Skin of body (tissue), 1 donor: ENCODE measurements at regions not wholly inside any gene's neighbourhood (a gene's known extent, or its start where the extent isn't known, plus 50 kb on each side); places are given as distances from the start of the nearest gene placed in this dataset.
"Not testable (repeated sequence)": the region's sequence is repeated elsewhere in the genome, so short reads cannot be mapped to it uniquely, and the experiment has no call there.

ENCODE experiments used
- DNase-seq: peaks from one replicate; lab custom pipeline; 2025; lab: John Stamatoyannopoulos, UW

DNA sequence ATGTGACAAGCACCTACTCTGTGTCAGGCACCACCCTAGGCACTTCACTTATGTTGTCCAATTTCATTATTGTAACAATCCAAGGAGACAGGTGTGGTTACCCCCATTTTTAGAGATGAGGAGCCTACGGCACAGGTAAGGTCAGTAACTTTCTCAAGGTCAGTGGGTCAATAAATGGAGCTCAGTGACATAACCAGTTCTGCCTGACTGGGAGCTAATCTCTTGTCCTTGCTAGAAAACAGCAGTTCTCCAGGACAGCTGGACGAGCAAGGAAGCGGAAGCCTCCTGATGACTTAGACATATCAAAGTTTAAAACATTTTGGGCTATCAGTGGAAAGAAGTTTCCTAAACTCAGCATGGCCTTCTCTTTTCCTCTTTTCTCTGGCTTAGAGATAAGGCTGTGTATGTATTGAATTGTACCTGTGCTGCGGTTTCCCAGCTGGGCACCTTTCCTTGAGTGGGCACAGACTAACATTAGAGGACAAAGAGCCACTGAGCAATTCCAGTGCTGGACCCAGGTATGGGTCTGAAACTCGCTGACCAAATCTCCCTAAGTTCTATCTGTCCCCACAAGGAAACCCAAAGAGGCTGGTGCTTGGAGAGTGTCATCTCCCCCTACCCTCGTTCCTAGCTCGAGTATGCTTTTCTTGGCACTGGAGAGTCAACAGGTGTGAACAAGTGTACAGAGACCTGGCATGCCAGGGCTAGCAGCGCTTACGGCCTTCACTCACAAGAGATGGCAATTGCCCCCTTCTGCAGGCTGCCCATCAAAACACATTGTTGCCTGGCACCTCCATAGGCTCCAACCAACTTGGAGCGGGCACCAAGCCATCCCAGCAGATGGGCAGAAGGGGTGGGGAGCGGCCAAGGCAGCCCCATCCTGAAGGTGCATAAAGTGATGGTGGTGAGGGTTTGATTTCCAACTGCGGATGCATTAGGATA, 456.1 kb upstream of the PROX1 start:
- DNase-seq: no peak

DNA sequence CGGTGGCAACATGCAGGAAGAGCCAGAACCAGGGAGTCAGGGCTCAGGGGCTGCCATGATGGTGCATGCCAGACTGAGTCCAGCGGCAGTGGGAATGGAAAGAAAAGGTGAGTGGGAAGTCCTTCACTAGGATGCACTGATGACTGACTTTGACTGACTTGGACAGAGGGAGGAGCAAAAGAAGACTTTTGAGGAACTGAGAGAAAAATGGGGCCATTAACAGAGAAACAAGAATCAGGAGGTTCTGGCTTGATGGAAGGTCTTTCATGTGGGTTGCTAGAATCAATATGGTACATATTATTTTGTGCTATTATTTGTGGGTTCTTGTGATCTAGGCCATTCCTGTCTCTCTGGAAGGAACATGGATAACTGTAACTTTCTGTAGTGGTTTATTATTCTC, 454.6 kb upstream of the PROX1 start:
- no peak for DNase-seq

DNA sequence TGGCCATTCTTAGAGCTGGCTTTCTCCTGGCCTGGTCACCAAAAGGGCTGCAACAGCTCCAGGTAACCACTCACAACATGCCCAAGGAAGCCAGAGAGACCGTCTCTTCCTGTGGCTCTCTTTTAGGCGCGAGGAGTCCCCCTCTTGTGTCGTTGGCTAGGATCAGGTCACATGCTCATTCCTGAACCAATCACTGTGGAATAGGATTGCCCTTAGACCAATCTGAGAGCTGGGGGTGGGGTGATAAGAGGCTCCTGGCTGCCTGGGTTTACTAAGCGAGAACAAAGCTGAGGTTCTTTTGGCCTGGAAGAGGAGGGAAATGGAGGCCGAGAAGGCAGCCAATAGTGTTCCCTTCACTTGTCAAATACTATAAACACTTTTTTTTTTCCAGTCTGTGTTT, 452.1 kb upstream of the PROX1 start:
- no peak for DNase-seq

DNA sequence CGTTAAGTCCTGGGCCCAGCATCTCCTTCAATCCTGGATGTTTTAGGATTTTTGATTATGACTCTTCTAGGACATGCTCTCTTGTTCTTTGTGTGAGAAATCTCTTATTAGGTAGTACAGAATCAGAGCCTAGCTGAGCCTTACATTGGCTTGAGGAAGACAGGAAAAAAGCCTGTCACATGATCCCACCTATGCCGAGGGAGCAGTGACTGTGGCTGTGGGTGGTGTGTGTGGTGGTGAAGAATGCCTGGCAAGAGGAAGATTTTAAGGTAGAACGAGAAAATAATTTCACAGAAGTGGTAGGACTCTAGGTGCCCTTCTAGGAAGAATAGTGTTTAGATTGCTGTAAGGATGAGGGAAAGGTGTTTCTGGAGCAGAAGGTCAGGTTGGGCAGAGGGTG, 449.5 kb upstream of the PROX1 start:
- no peak for DNase-seq

DNA sequence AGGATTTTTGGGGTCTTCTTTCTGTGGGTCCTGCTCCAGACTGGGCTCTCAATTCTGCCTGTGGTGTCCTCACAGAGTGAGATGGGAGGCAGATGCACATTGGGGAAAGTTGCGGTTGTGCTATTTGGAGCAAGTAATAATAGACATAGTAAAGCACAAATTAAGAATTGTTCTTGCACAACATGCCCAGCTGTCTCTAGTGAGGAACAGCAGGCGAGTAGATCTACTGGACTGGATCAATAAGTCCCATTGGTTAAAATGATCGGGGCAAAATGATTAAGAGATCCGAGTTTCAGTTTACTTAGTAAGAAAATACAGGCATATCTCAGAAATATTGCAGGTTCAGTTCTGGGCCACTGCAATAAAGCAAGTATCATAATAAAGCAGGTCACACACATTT, 448.3 kb upstream of the PROX1 start:
- DNase-seq: no peak

DNA sequence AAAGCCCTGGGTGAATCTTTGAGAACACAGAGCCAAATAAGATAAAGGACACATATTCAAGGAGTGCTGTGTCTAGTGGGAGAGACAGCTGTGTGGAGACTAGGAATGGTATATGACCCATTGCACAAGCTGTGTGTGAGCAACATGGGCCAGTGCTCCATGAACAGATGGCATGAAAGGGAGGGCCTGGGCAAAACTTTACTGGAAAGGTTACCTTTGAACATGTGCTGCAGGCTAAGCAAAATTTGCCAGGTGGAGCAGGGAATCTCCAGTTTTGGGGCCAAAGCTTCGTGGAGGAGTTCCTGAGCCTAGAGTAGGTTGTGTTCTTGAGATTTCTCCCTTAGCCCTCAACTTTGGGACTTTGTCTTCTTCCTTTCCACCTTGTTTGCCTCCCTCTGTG, 446.1 kb upstream of the PROX1 start:
- DNase-seq: no peak

DNA sequence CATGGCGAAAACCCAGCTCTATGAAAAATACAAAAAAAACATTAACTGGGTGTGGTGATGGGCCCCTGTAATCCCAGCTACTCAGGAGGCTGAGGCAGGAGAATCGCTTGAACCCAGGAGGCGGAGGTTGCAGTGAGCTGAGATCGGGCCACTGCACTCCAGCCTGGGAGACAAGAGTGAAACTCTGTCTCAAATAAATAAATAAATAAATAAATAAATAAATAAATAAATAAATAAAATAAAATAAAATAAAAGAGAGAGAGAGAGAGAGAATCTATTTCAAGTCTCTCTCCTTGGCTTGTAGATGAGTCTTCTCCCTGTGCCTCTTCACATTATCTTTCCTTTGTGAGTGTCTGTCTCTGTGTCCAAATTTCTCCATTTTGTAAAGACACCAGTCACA, 442.6 kb upstream of the PROX1 start:
- not testable (repeated sequence) for DNase-seq

DNA sequence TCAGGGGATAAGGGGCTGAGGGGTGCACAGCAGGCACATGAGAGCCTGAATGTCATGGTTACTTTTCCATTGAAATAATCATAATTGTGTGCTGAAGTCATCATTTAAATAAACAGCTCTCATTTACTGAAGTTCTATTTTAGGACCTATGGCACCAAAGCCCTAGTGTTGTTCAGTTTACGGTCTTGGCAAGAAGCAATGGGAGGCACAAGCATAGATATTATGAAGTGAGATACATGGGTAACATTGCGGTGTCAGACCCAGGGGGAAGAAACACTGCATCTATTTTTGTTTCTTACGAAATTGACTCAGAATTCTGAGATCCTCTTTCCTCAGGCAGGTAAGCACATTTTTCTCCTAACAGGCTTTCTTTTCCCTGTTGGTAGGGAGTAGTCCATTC, 437.8 kb upstream of the PROX1 start:
- no peak for DNase-seq

DNA sequence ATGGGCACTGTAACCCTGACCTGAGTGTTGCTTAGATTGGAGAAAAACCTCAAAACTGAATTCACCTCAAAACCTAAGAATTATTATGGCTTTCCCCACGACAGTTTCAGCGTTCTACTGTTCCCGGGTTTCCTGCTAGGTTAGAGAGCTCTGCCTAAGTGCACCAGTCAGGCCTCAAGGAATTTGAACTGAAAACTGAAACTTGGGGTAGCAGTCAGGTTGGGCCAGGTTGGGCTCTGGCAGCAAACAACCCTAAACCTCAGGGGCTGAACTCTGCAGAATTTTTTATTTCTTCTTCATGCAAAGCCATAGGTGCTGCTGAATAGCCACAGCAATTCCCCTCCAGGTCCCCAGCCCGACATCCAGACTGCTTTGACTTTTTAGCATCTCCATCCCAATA, 437.0 kb upstream of the PROX1 start:
- no peak for DNase-seq

DNA sequence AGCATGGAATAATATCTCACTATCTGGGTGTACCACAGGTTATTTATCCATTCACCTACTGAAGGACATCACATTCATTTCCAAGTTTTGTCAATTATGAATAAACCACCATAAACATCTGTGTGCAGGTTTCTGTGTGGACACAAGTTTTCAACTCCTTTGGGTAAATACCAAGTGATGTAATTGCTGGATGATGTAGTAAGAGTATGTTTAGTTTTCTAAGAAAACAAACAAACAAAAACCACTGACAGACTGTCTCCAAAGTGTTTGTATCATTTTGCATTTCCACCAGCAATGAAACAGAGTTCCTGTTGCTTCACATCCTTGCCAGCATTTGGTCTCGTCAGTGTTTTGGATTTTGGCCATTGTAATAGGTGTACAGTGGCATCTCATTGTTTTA, 435.7 kb upstream of the PROX1 start:
- DNase-seq: no peak

DNA sequence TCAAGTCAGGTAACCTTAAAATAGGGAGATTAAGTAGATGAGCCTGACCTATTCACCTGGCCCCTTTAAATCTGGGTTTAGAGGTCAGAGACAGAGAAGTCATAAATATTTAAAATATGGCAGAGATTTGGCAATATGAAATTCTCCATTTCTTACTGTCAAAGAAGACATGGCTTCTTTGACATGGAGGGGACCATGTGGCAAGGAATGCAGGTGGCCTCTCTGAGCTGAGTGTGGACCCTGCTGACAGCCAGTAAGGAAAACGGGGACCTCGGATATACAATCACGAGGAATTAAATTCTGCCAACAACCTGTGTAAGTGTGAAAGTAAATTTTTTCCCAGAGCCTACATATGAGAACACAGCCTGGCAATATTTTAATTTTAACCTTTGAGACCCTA, 427.5 kb upstream of the PROX1 start:
- DNase-seq: no peak

DNA sequence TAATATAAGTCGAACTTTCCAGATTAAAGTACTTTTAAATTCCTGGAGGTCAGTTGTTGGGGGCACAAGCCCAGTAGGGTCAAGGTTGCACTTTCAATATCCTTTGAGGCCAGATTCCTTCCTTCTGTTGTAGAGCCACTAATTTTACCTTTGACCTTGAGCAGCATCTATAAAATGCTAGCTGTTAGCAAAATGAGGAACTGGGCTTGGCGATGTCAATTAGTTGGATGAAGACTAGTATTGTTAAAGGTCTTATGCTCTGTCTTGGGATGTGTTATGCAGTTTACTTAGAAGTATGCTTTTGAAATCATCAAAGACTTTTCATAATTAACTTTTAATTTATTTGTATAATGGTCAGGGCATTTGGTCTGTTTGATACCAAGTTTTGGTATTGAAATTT, 425.9 kb upstream of the PROX1 start:
- no peak for DNase-seq

DNA sequence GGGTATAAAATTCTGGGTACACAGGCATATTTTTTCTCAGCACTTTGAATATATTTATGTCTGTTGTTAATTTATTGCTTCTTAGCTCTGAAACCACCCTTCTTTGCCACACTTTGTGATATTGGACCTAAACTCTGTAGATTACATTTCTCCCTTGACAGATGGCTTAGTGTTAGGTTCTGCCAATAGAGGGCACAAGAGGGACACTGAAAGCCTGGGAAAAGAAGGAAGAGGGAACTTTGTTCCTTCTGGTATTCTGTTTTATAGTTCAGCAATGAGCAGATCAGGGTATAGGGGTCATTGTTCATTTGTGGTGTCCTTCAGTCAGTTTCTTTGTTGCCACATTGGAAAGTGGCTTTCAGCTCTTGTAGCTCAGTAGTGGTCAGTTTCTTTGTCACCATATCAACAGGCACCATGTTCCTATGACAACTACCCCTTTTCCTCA, 423.5 kb upstream of the PROX1 start:
- DNase-seq: no peak

DNA sequence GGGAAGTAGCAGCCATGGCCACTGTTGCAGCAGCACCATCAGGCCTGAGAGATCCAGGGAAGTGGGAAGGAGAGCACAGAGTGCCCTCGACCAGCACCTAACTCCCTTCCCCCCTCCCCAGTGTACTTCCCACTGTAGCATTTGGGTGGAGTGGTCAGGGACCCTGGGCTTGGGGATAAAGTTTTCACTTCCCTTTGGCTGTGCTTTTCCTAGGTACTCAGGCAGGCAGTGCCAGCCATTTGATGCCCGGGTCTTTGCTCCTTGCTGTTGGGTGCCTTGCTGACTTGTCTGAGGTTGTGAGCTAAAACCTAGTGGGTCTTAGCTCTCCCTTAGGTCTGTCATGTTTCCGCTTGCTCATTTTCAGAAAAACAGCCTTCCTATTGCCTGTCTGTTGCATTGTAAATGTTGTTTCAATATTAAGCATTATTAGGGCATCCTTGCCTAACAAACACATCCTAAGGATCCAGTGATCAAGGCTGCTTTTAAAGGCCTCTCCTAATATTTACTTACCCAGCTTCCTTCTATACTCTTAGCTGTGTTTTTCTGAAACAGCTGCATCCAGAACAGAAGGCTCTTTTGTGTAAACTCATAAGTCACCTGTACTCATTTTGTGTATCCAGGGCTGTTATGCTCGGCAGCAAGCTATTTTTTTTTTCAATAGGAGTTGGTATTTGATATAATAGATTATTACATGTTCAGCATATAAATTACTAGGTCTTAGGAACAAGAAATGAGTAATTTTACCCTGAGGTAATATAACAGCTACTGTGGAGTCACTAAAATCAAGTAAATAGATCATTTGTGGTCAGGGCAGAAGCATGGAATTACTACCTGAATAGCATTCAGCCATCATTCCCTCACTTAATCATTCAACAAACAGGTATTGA, 418.6 kb upstream of the PROX1 start:
- no peak for DNase-seq

DNA sequence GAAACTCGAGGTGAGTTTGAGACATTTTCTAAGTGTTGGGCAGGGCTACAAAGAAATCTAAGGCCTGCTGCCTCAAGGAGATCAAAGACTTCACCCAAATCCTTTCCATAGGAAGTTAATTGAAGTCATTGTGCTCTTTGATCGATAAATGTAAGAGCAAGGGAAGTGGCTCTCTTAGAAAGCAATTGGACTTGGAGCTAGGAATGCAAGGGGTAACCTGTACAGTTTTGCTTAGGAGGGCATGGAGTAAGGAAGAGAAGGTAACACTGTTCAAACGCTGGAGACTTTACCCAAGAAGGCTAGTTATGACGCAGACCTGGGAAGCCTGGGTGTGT, 418.0 kb upstream of the PROX1 start:
- no peak for DNase-seq

DNA sequence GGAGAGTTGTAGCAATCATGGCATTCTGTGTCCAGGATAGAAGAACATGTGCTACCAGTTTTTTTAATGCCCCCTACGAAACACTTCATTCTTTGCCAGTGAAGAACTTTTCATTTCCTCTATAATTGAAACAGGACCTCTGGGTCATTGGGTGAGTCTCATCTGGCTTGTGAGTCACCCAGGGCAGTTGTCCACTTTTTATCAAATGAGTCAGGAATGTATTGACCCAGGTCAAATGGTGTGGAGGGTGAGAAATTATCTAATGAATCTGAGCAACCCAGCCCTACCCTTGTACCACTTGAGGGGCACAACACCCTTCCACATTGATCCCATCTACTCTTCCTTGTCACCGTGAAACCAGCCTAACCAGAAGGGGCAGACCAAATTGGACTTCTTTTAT, 417.3 kb upstream of the PROX1 start:
- DNase-seq: no peak

DNA sequence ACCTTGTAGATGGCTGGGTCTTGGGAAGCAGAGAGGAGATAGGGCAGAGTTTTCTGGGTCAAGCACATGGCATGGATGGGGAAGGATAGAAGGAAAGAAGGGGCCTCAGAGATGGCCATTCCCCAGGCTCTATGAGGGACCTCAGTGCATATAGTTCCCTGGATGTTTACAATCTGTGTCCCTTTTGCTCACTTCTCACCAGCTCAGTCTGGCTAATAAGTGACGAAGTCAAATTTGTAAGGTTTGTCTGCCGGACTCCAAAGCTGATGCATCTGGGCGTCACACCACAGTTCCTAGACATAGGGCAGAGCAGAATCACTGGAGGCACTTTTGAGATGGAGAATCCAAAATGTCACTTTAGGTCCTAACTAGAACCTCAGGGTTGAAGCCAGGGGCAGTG, 416.4 kb upstream of the PROX1 start:
- no peak for DNase-seq

DNA sequence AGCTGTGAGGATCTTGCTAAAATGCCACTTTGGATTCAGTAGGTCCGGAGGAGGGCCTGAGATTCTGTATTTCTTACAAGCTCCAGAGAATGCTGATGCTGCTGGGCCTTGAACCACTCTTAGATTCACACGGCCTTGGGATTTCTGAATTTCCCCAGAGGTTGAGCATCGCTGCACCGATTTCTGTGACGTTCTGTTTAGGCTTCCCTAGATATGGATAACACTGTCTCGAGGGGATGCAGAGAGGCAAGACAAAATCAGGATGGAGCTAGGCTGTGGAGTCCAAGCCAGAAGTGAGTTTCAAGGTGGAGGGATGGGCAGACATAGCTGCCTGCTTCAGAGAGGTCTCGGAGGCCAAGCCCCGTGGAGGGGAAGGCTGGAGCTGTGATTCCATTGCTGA, 415.9 kb upstream of the PROX1 start:
- no peak for DNase-seq

DNA sequence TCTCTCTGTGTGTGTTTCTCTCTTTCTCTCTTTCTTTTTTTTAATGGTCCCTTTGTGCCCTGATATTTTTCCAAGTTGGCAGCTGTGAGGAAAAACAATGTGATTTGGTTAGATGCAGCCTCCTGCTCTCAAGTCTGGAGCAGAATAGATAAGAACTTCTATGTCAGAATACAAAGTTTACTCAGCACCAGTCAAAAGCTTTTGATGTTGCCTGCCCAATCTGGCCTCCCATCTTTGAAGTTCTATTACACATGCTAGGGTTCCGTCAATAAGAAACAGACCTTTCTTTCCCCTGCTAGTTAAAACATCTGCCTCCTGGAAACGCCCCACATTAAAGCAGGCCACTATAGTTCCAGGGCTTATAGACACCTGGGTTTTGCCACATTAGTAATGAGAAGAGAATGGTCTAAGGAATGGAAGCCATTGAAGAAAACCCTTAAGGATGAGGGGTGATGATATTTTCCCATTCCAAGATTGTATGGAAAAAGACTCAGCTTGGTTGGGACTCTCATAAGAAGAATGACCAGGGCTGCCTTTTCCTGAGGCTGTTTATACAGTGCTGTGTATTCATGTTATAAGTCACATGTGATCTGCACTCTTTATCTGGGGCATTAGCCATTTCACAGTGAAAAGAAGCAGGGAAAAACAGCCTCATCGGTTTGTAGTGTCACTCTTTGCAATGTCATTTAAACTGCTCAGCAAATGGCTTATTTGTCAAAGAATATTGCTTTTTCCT, 414.7 kb upstream of the PROX1 start:
- DNase-seq: no peak

DNA sequence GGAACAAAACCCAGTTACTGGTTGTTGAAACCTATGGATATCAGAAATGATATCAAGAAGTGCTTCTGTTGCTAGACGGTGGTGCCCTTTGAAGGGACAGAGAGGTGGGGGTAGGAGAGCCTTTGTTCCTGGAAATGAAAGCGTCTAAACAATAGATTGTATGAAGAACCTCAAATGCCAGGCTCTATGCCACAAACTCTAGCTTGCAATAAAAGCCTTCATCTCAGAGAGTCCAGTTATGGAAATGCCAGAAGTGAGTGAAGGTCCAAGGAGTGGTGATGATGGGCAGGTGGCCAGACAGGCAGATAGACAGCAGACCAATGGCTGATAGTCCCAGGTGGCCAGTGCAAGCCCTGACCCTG, 414.1 kb upstream of the PROX1 start:
- DNase-seq: no peak

DNA sequence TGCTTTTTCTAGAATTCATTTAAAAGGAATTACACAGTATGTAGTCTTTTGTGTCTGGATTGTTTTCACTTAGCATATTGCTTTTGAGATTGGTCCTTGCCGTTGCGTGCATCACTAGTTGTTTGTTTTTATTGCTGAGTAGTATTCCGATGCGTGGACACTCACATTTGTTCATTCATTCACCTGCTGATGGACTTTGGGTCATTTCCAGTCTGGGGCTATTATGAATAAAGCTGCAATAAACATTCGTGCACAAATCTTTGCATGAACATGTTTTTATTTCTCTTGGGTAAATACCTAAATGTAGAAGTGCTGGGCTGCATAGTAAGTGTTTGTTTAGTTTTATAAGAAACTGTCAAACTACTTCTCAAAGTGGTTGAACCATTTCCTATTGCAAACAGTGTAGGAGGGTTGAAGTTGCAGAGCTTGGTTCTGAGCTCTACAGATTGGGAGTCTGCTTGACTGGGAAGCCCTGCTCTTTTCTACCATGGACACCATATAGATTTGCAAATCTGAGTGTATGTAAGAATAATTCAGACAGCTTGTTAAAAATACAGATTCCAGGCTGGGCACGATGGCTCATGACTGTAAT, 404.7 kb upstream of the PROX1 start:
- no peak for DNase-seq

DNA sequence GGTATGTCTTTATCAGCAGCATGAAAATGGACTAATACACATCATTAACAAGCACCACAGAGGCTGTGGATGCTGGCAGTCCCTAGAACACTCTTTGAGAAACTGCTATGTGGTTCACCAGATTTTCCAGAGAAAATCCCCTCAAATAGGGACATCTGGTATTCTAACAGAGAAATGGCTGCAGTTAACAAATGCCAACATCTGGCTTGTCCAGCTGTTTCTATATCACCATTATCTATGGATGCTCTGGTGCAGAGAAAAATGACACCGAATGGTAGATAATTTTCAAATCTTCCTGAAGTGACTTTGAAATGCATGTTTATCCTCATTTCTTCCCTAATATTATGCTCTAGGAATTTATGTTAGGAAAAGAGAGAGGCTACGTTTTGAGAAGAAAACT, 403.5 kb upstream of the PROX1 start:
- DNase-seq: no peak
